ENCODE measurements at regions not wholly inside any gene's neighbourhood (a gene's known extent, or its start where the extent isn't known, plus 50 kb on each side); places are given as distances from the start of the nearest gene placed in this dataset.

DNA sequence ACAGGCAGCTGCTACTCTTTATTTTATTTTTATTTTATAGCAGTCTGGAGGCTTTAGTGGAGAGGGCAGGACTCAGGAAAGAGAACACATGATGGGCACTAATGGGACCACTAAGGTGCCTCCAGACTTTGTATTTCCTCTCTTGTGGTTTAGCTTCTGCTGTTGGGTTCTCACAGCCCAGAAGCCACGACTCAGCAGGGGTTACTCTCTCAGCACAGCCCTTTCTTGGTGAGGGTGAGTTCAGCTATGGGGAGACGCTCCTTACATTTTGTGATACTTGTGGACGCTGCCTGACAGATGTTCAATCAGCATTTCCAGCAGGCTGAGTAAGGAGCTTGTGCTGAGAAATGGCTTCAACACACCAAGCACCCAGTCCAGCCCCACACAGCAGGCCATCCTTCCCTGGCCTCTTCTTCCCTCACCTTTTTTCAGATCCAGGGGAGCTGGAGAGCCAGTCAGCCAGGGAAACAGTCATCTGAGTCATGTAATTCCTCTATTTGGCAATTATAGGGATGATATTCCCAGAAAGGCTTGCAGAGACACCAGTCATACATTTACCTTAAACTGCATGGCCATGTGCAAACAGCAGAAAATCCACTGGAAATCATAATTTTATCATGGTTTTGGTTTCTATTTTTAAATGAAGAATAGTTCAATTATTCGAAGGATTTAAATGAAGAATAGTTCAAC is 53.2 kb upstream of the RAB3GAP2 start:
- TF ChIP-seq ZNF551 (CRISPR knock-in tag; IDR thresholded peaks at IDR 0.05) (no peak), ZBTB1 (CRISPR knock-in tag; IDR thresholded peaks at IDR 0.05; ENCODE audit: borderline replicate concordance, low read depth) (no peak), FOXA1 (IDR thresholded peaks at IDR 0.05; ENCODE audit: borderline replicate concordance) (no peak), RNF2 (IDR thresholded peaks at IDR 0.05) (no peak), ZNF217 (CRISPR knock-in tag; IDR thresholded peaks at IDR 0.05) (no peak), EZH2 (IDR thresholded peaks at IDR 0.05; ENCODE audit: borderline replicate concordance, low read depth, low read length) (no peak)

All from K562 (cell line).